ENCODE measurements at regions not wholly inside any gene's neighbourhood (a gene's known extent, or its start where the extent isn't known, plus 50 kb on each side); places are given as distances from the start of the nearest gene placed in this dataset.

DNA sequence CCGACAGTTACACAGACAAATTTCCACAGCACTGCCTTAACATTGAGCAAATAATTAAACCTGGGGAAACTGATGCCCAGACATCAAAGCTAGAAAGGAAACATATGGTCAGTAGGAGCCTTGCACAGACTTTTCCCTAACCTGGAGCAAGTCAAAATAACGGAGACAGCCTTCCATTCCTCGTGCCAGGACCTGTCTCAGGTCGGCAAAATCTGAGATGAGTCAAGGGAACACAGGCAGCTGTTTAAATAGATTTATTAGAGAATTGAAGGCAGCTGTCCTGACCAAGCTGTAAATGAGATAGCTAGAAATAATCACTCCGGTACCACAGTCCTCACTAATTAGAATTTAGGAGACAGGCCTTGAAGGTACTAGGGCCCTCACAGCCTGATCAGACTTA lies 81.2 kb downstream of the RAMP3 start:
- 74% methylated on average over 5 of the region's 5 CpGs for WGBS (ENCODE audit: low lambda C conversion rate, missing lambda C conversion rate)
- H3K4me2 ChIP-seq: no peak overlapping the region
- no peaks in the 10 kb centered on the region for H3K9me2 ChIP-seq (replicated peaks; ENCODE audit: insufficient read depth)
- DNase-seq (ENCODE audit: low spot score): no peak
- TF ChIP-seq EZH2 (IDR thresholded peaks at IDR 0.05; ENCODE audit: borderline replicate concordance): no peak
- TF ChIP-seq, protein P1, sequence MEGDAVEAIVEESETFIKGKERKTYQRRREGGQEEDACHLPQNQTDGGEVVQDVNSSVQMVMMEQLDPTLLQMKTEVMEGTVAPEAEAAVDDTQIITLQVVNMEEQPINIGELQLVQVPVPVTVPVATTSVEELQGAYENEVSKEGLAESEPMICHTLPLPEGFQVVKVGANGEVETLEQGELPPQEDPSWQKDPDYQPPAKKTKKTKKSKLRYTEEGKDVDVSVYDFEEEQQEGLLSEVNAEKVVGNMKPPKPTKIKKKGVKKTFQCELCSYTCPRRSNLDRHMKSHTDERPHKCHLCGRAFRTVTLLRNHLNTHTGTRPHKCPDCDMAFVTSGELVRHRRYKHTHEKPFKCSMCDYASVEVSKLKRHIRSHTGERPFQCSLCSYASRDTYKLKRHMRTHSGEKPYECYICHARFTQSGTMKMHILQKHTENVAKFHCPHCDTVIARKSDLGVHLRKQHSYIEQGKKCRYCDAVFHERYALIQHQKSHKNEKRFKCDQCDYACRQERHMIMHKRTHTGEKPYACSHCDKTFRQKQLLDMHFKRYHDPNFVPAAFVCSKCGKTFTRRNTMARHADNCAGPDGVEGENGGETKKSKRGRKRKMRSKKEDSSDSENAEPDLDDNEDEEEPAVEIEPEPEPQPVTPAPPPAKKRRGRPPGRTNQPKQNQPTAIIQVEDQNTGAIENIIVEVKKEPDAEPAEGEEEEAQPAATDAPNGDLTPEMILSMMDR (IDR thresholded peaks at IDR 0.05; ENCODE audit: poor library complexity): no peak
- no peaks in the 10 kb centered on the region for H4K20me1 ChIP-seq (ENCODE audit: insufficient read depth, poor library complexity, severe bottlenecking)
- no peak overlapping the region for H3K27ac ChIP-seq
- H2AFZ ChIP-seq: no peak overlapping the region
- no peaks in the 10 kb centered on the region for H3K4me1 ChIP-seq (ENCODE audit: insufficient read depth)
- no peaks in the 10 kb centered on the region for H3K36me3 ChIP-seq (replicated peaks; ENCODE audit: insufficient read depth, low read depth)
- H3K79me2 ChIP-seq: no peaks in the 10 kb centered on the region
- H3K9me3 ChIP-seq (ENCODE audit: low read depth): no peaks in the 10 kb centered on the region
- no peak overlapping the region for H3K4me3 ChIP-seq
- H3K27me3 ChIP-seq: peaks cover 10% of the 10 kb centered on the region

DNA sequence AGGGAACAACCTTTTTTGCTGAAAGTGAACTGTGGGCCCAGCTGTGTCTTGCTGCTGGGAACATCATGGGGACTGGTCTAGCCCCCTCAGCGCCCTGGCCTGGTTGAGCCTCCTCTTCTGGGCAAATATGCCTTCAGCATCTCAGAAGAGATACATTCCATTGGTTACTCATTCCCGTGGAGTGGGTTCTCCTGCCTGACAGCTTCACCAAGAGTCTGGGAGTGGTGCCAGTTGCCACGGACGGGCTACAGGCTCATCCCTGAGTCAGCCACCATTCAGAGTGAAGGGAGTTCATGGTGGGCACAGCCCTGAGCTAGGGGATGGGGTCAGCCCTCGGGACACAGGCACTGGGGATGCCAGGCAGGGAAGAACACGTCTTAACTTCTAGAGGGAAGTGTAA lies 81.9 kb downstream of the RAMP3 start:
- WGBS (ENCODE audit: low lambda C conversion rate, missing lambda C conversion rate): 82% methylated on average over 6 of the region's 6 CpGs
- TF ChIP-seq, protein P1 (IDR thresholded peaks at IDR 0.05; ENCODE audit: poor library complexity): no peak
- TF ChIP-seq EZH2 (IDR thresholded peaks at IDR 0.05; ENCODE audit: borderline replicate concordance) (no peak), EZH2phosphoT487 (IDR thresholded peaks at IDR 0.05; ENCODE audit: low read depth, severe bottlenecking, unreplicated experiment) (no peak)
- Histone ChIP-seq H3K9me2 (replicated peaks; ENCODE audit: insufficient read depth) (no peaks in the 10 kb centered on the region), H3K79me2 (no peaks in the 10 kb centered on the region), H4K20me1 (ENCODE audit: insufficient read depth, poor library complexity, severe bottlenecking) (no peaks in the 10 kb centered on the region), H3K4me1 (ENCODE audit: insufficient read depth) (no peaks in the 10 kb centered on the region), H3K36me3 (replicated peaks; ENCODE audit: insufficient read depth, low read depth) (no peaks in the 10 kb centered on the region), H3K4me2 (no peak overlapping the region), H3K27ac (no peak overlapping the region), H3K4me3 (no peak overlapping the region), H2AFZ (no peak overlapping the region), H3K9me3 (ENCODE audit: low read depth) (no peaks in the 10 kb centered on the region), H3K27me3 (peaks cover 7% of the 10 kb centered on the region)
- no peak for DNase-seq (ENCODE audit: low spot score)

DNA sequence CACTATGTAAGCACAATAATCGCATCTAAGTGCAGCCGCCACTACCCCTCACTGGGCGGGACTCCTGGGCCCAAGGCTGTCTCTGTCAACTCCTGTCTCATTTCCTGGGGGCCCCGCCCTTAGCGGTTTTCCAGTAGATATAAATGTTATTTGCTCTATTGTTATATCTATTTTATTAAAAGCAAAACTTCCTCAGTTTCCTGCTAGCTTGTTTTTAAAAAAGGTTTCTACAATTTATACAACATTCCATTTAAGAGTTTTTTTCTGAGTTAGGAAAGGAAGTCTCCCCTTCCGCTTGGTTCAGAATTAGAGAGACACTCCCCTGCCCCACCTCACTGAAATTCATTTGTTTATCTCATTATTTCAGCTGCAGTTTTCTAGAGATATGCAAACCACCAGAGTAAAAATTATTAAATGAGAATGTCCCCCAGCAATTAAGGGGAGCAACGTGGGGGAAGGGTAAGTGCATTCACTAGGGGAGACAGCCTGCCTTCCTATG lies 82.7 kb downstream of the RAMP3 start:
- WGBS (ENCODE audit: low lambda C conversion rate, missing lambda C conversion rate): 90% methylated on average over 7 of the region's 7 CpGs
- Histone ChIP-seq H4K20me1 (ENCODE audit: insufficient read depth, poor library complexity, severe bottlenecking) (no peaks in the 10 kb centered on the region), H3K79me2 (no peaks in the 10 kb centered on the region), H3K4me1 (ENCODE audit: insufficient read depth) (no peaks in the 10 kb centered on the region), H3K9me2 (replicated peaks; ENCODE audit: insufficient read depth) (no peaks in the 10 kb centered on the region), H3K4me2 (no peak overlapping the region), H2AFZ (no peak overlapping the region), H3K27me3 (peaks cover 7% of the 10 kb centered on the region), H3K36me3 (replicated peaks; ENCODE audit: insufficient read depth, low read depth) (no peaks in the 10 kb centered on the region), H3K9me3 (ENCODE audit: low read depth) (no peaks in the 10 kb centered on the region), H3K4me3 (no peak overlapping the region), H3K27ac (no peak overlapping the region)
- no peak for TF ChIP-seq EZH2phosphoT487 (IDR thresholded peaks at IDR 0.05; ENCODE audit: low read depth, severe bottlenecking, unreplicated experiment)
- TF ChIP-seq EZH2 (IDR thresholded peaks at IDR 0.05; ENCODE audit: borderline replicate concordance): no peak
- TF ChIP-seq, protein P1 (IDR thresholded peaks at IDR 0.05; ENCODE audit: poor library complexity): no peak
- DNase-seq (ENCODE audit: low spot score): no peak

DNA sequence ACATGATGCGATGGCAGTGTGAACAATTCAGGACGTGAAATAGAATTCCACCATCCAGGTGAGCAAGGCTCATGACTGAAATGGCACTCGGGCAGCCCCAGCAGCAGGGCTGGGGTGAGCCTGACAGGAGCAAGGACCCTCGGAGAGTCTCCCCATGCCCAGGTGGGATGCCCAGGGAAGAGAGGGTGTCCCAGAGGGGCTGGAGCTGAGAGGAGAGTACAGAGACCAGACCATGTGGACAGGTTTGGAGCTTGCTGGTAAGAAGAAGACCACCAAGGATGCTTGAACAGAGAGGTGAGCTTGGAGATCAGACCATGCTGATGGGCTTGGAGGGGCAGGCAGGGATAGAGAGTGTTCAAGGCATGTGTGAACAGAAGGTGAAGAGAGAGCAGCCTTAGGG lies 83.3 kb downstream of the RAMP3 start:
- H2AFZ ChIP-seq: no peak overlapping the region

More for the DNA sequence above, 83.3 kb downstream of the RAMP3 start:
- WGBS (ENCODE audit: low lambda C conversion rate, missing lambda C conversion rate): 92% methylated on average over 4 of the region's 4 CpGs
- H3K79me2 ChIP-seq: no peaks in the 10 kb centered on the region
- H3K4me1 ChIP-seq (ENCODE audit: insufficient read depth): no peaks in the 10 kb centered on the region
- no peaks in the 10 kb centered on the region for H3K9me2 ChIP-seq (replicated peaks; ENCODE audit: insufficient read depth)
- H3K4me3 ChIP-seq: no peak overlapping the region
- no peak for DNase-seq (ENCODE audit: low spot score)
- no peaks in the 10 kb centered on the region for H3K36me3 ChIP-seq (replicated peaks; ENCODE audit: insufficient read depth, low read depth)
- peaks cover 7% of the 10 kb centered on the region for H3K27me3 ChIP-seq
- TF ChIP-seq, protein P1 (IDR thresholded peaks at IDR 0.05; ENCODE audit: poor library complexity): no peak
- no peak overlapping the region for H3K4me2 ChIP-seq
- no peak overlapping the region for H3K27ac ChIP-seq
- no peaks in the 10 kb centered on the region for H3K9me3 ChIP-seq (ENCODE audit: low read depth)
- H4K20me1 ChIP-seq (ENCODE audit: insufficient read depth, poor library complexity, severe bottlenecking): no peaks in the 10 kb centered on the region

Data from hepatocyte (in vitro differentiated cells).